ENCODE measurements at regions not wholly inside any gene's neighbourhood (a gene's known extent, or its start where the extent isn't known, plus 50 kb on each side); places are given as distances from the start of the nearest gene placed in this dataset.

GRCh38 chr14:41071351-41071750 is 535.3 kb upstream of the LRFN5 start:
- H3K27me3 ChIP-seq (ENCODE audit: control insufficient read depth in 5 of 5, insufficient read depth in 4 of 5, low read length in 5 of 5) = no peaks in the 10 kb centered on the region
- H3K36me3 ChIP-seq (ENCODE audit: control insufficient read depth in 5 of 5, insufficient read depth in 5 of 5, low read length in 5 of 5) = no peaks in the 10 kb centered on the region
- H3K27ac ChIP-seq (ENCODE audit: low read depth, low read length) = no peak overlapping the region
- H3K9me3 ChIP-seq (ENCODE audit: control insufficient read depth in 5 of 5, low read length in 5 of 5) = no peaks in the 10 kb centered on the region
- no peak overlapping the region for H3K9ac ChIP-seq (ENCODE audit: low read length in 5 of 5)
- H3K4me3 ChIP-seq (ENCODE audit: low read depth in 1 of 5, low read length in 5 of 5) = no peak overlapping the region
- H3K4me1 ChIP-seq (ENCODE audit: control insufficient read depth in 5 of 5, insufficient read depth in 5 of 5, low read length in 5 of 5) = no peaks in the 10 kb centered on the region

GRCh38 chr14:41062826-41063225 is 543.9 kb upstream of the LRFN5 start:
- Histone ChIP-seq H3K4me3 (ENCODE audit: low read depth in 1 of 5, low read length in 5 of 5) (no peak overlapping the region), H3K27me3 (ENCODE audit: control insufficient read depth in 5 of 5, insufficient read depth in 4 of 5, low read length in 5 of 5) (no peaks in the 10 kb centered on the region)

GRCh38 chr14:41055589-41055988 is 551.1 kb upstream of the LRFN5 start:
- no peak overlapping the region for H3K9ac ChIP-seq (ENCODE audit: low read length in 5 of 5)
- no peaks in the 10 kb centered on the region for H3K36me3 ChIP-seq (ENCODE audit: control insufficient read depth in 5 of 5, insufficient read depth in 5 of 5, low read length in 5 of 5)
- no peaks in the 10 kb centered on the region for H3K27me3 ChIP-seq (ENCODE audit: control insufficient read depth in 5 of 5, insufficient read depth in 4 of 5, low read length in 5 of 5)
- H3K4me3 ChIP-seq (ENCODE audit: low read depth in 1 of 5, low read length in 5 of 5) = no peak overlapping the region
- no peaks in the 10 kb centered on the region for H3K9me3 ChIP-seq (ENCODE audit: control insufficient read depth in 5 of 5, low read length in 5 of 5)
- no peaks in the 10 kb centered on the region for H3K4me1 ChIP-seq (ENCODE audit: control insufficient read depth in 5 of 5, insufficient read depth in 5 of 5, low read length in 5 of 5)
- no peak overlapping the region for H3K27ac ChIP-seq (ENCODE audit: low read depth, low read length)

More at GRCh38 chr14:41062826-41063225, 543.9 kb upstream of the LRFN5 start:
- Histone ChIP-seq H3K4me1 (ENCODE audit: control insufficient read depth in 5 of 5, insufficient read depth in 5 of 5, low read length in 5 of 5) (no peaks in the 10 kb centered on the region), H3K36me3 (ENCODE audit: control insufficient read depth in 5 of 5, insufficient read depth in 5 of 5, low read length in 5 of 5) (no peaks in the 10 kb centered on the region), H3K27ac (ENCODE audit: low read depth, low read length) (no peak overlapping the region), H3K9ac (ENCODE audit: low read length in 5 of 5) (no peak overlapping the region), H3K9me3 (ENCODE audit: control insufficient read depth in 5 of 5, low read length in 5 of 5) (no peaks in the 10 kb centered on the region)

GRCh38 chr14:41051801-41052200 is 554.9 kb upstream of the LRFN5 start:
- no peaks in the 10 kb centered on the region for H3K9me3 ChIP-seq (ENCODE audit: control insufficient read depth in 5 of 5, low read length in 5 of 5)
- H3K27ac ChIP-seq (ENCODE audit: low read depth, low read length) = no peak overlapping the region
- no peak overlapping the region for H3K4me3 ChIP-seq (ENCODE audit: low read depth in 1 of 5, low read length in 5 of 5)
- H3K27me3 ChIP-seq (ENCODE audit: control insufficient read depth in 5 of 5, insufficient read depth in 4 of 5, low read length in 5 of 5) = no peaks in the 10 kb centered on the region
- no peaks in the 10 kb centered on the region for H3K36me3 ChIP-seq (ENCODE audit: control insufficient read depth in 5 of 5, insufficient read depth in 5 of 5, low read length in 5 of 5)
- H3K4me1 ChIP-seq (ENCODE audit: control insufficient read depth in 5 of 5, insufficient read depth in 5 of 5, low read length in 5 of 5) = no peaks in the 10 kb centered on the region
- no peak overlapping the region for H3K9ac ChIP-seq (ENCODE audit: low read length in 5 of 5)

GRCh38 chr14:41047763-41048162 is 558.9 kb upstream of the LRFN5 start:
- no peaks in the 10 kb centered on the region for H3K4me1 ChIP-seq (ENCODE audit: control insufficient read depth in 5 of 5, insufficient read depth in 5 of 5, low read length in 5 of 5)

GRCh38 chr14:41037388-41037787 is 569.3 kb upstream of the LRFN5 start:
- Histone ChIP-seq H3K4me1 (ENCODE audit: control insufficient read depth in 5 of 5, insufficient read depth in 5 of 5, low read length in 5 of 5) (no peaks in the 10 kb centered on the region), H3K27me3 (ENCODE audit: control insufficient read depth in 5 of 5, insufficient read depth in 4 of 5, low read length in 5 of 5) (no peaks in the 10 kb centered on the region), H3K9me3 (ENCODE audit: control insufficient read depth in 5 of 5, low read length in 5 of 5) (no peaks in the 10 kb centered on the region), H3K4me3 (ENCODE audit: low read depth in 1 of 5, low read length in 5 of 5) (no peak overlapping the region), H3K9ac (ENCODE audit: low read length in 5 of 5) (no peak overlapping the region), H3K36me3 (ENCODE audit: control insufficient read depth in 5 of 5, insufficient read depth in 5 of 5, low read length in 5 of 5) (no peaks in the 10 kb centered on the region), H3K27ac (ENCODE audit: low read depth, low read length) (no peak overlapping the region)

More at GRCh38 chr14:41047763-41048162, 558.9 kb upstream of the LRFN5 start:
- H3K27ac ChIP-seq (ENCODE audit: low read depth, low read length) = no peak overlapping the region
- no peaks in the 10 kb centered on the region for H3K27me3 ChIP-seq (ENCODE audit: control insufficient read depth in 5 of 5, insufficient read depth in 4 of 5, low read length in 5 of 5)
- no peaks in the 10 kb centered on the region for H3K9me3 ChIP-seq (ENCODE audit: control insufficient read depth in 5 of 5, low read length in 5 of 5)
- no peak overlapping the region for H3K9ac ChIP-seq (ENCODE audit: low read length in 5 of 5)
- H3K36me3 ChIP-seq (ENCODE audit: control insufficient read depth in 5 of 5, insufficient read depth in 5 of 5, low read length in 5 of 5) = no peaks in the 10 kb centered on the region
- H3K4me3 ChIP-seq (ENCODE audit: low read depth in 1 of 5, low read length in 5 of 5) = no peak overlapping the region

GRCh38 chr14:41034969-41035368 is 571.7 kb upstream of the LRFN5 start:
- Histone ChIP-seq H3K9ac (ENCODE audit: low read length in 5 of 5) (no peak overlapping the region), H3K27ac (ENCODE audit: low read depth, low read length) (no peak overlapping the region), H3K4me3 (ENCODE audit: low read depth in 1 of 5, low read length in 5 of 5) (no peak overlapping the region), H3K36me3 (ENCODE audit: control insufficient read depth in 5 of 5, insufficient read depth in 5 of 5, low read length in 5 of 5) (no peaks in the 10 kb centered on the region), H3K27me3 (ENCODE audit: control insufficient read depth in 5 of 5, insufficient read depth in 4 of 5, low read length in 5 of 5) (no peaks in the 10 kb centered on the region), H3K4me1 (ENCODE audit: control insufficient read depth in 5 of 5, insufficient read depth in 5 of 5, low read length in 5 of 5) (no peaks in the 10 kb centered on the region), H3K9me3 (ENCODE audit: control insufficient read depth in 5 of 5, low read length in 5 of 5) (no peaks in the 10 kb centered on the region)

GRCh38 chr14:41022932-41023331 is 583.7 kb upstream of the LRFN5 start:
- no peaks in the 10 kb centered on the region for H3K27me3 ChIP-seq (ENCODE audit: control insufficient read depth in 5 of 5, insufficient read depth in 4 of 5, low read length in 5 of 5)
- no peaks in the 10 kb centered on the region for H3K36me3 ChIP-seq (ENCODE audit: control insufficient read depth in 5 of 5, insufficient read depth in 5 of 5, low read length in 5 of 5)
- no peak overlapping the region for H3K4me3 ChIP-seq (ENCODE audit: low read depth in 1 of 5, low read length in 5 of 5)
- H3K9me3 ChIP-seq (ENCODE audit: control insufficient read depth in 5 of 5, low read length in 5 of 5) = peaks cover 0 to 3% (median 0%) of the 10 kb centered on the region in 5 donors
- H3K4me1 ChIP-seq (ENCODE audit: control insufficient read depth in 5 of 5, insufficient read depth in 5 of 5, low read length in 5 of 5) = no peaks in the 10 kb centered on the region
- no peak overlapping the region for H3K27ac ChIP-seq (ENCODE audit: low read depth, low read length)
- no peak overlapping the region for H3K9ac ChIP-seq (ENCODE audit: low read length in 5 of 5)

- Histone ChIP-seq H3K27ac (ENCODE audit: low read depth, low read length) (no peak overlapping the region), H3K36me3 (ENCODE audit: control insufficient read depth in 5 of 5, insufficient read depth in 5 of 5, low read length in 5 of 5) (no peaks in the 10 kb centered on the region), H3K4me1 (ENCODE audit: control insufficient read depth in 5 of 5, insufficient read depth in 5 of 5, low read length in 5 of 5) (no peaks in the 10 kb centered on the region), H3K9me3 (ENCODE audit: control insufficient read depth in 5 of 5, low read length in 5 of 5) (peaks cover 0 to under 1% (median 0%) of the 10 kb centered on the region in 5 donors), H3K9ac (ENCODE audit: low read length in 5 of 5) (no peak overlapping the region), H3K4me3 (ENCODE audit: low read depth in 1 of 5, low read length in 5 of 5) (no peak overlapping the region), H3K27me3 (ENCODE audit: control insufficient read depth in 5 of 5, insufficient read depth in 4 of 5, low read length in 5 of 5) (no peaks in the 10 kb centered on the region)
Observed at GRCh38 chr14:41016213-41016612, 590.5 kb upstream of the LRFN5 start.

- H3K9ac ChIP-seq (ENCODE audit: low read length in 5 of 5) = no peak overlapping the region
- no peaks in the 10 kb centered on the region for H3K36me3 ChIP-seq (ENCODE audit: control insufficient read depth in 5 of 5, insufficient read depth in 5 of 5, low read length in 5 of 5)
- no peaks in the 10 kb centered on the region for H3K9me3 ChIP-seq (ENCODE audit: control insufficient read depth in 5 of 5, low read length in 5 of 5)
- H3K27me3 ChIP-seq (ENCODE audit: control insufficient read depth in 5 of 5, insufficient read depth in 4 of 5, low read length in 5 of 5) = no peaks in the 10 kb centered on the region
- H3K27ac ChIP-seq (ENCODE audit: low read depth, low read length) = no peak overlapping the region
- no peak overlapping the region for H3K4me3 ChIP-seq (ENCODE audit: low read depth in 1 of 5, low read length in 5 of 5)
- H3K4me1 ChIP-seq (ENCODE audit: control insufficient read depth in 5 of 5, insufficient read depth in 5 of 5, low read length in 5 of 5) = no peaks in the 10 kb centered on the region
Observed at GRCh38 chr14:41000350-41000749, 606.3 kb upstream of the LRFN5 start.

- Histone ChIP-seq H3K4me3 (ENCODE audit: low read depth in 1 of 5, low read length in 5 of 5) (no peak overlapping the region), H3K9me3 (ENCODE audit: control insufficient read depth in 5 of 5, low read length in 5 of 5) (no peaks in the 10 kb centered on the region), H3K27ac (ENCODE audit: low read depth, low read length) (no peak overlapping the region), H3K9ac (ENCODE audit: low read length in 5 of 5) (no peak overlapping the region), H3K27me3 (ENCODE audit: control insufficient read depth in 5 of 5, insufficient read depth in 4 of 5, low read length in 5 of 5) (no peaks in the 10 kb centered on the region), H3K36me3 (ENCODE audit: control insufficient read depth in 5 of 5, insufficient read depth in 5 of 5, low read length in 5 of 5) (no peaks in the 10 kb centered on the region), H3K4me1 (ENCODE audit: control insufficient read depth in 5 of 5, insufficient read depth in 5 of 5, low read length in 5 of 5) (no peaks in the 10 kb centered on the region)
Observed at GRCh38 chr14:40989260-40989659, 617.4 kb upstream of the LRFN5 start.
